ENCODE measurements at regions not wholly inside any gene's neighbourhood (a gene's known extent, or its start where the extent isn't known, plus 50 kb on each side); places are given as distances from the start of the nearest gene placed in this dataset.

GRCh38 chrX:2631743-2632532 lies 59.2 kb upstream of the CD99 start:
- TF ChIP-seq CTCF (IDR thresholded peaks at IDR 0.05) (no peak), POLR2A (IDR thresholded peaks at IDR 0.05) (no peak)
